ENCODE measurements at regions not wholly inside any gene's neighbourhood (a gene's known extent, or its start where the extent isn't known, plus 50 kb on each side); places are given as distances from the start of the nearest gene placed in this dataset.

DNA sequence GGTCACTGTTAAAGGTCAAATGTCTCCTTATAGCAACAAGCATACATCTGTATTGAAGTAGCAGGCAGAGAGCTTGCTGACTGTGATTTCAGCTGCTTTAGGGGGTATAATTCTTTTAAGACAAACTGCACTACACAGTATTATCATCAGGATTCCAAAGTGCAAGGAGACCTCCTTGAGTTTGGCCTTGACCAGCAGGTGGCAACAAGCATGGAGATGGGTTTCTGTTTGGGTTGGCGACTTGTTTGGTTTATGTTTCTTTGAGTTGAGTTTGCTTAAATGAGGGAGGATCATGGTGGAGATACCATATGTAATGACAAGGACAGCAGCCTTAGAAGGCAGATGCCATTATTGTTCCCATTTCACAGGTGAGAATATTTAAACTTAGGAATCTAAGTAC is 681.0 kb upstream of the ID2 start:
- BruUV-seq (replicated peaks), result no TSS peak
- ChIA-PET CTCF (ENCODE audit: low intra/inter-chr PET ratio) (no interaction called here), POLR2A (no interaction called here)
- no peak overlapping the region for H3K27ac ChIP-seq (ENCODE audit: extremely low read depth, low read depth, low read length)
- H4K20me1 ChIP-seq (replicated peaks; ENCODE audit: control insufficient read depth, insufficient read depth, low read length), result no peaks in the 10 kb centered on the region
- H2AFZ ChIP-seq (ENCODE audit: low read depth, low read length), result no peak overlapping the region
- no peak overlapping the region for H3K9ac ChIP-seq (ENCODE audit: insufficient read depth in 1 of 2, low read depth in 2 of 2, low read length in 2 of 2)
- intact Hi-C loops (cut with micrococcal nuclease), result loop anchor here (5.0 kb wide), 1 partner anchor 681 kb away; the partner anchor contains the start of gene ID2
- peaks cover 0 to 10% of the 10 kb centered on the region in 2 experiments; a peak in 1 of 5 replicates for H3K27me3 ChIP-seq (ENCODE audit: control insufficient read depth in 2 of 2, insufficient read depth in 2 of 2, low read length in 2 of 2)
- peaks cover 9 to 19% of the 10 kb centered on the region in 2 experiments; a peak in 4 of 5 replicates for H3K4me1 ChIP-seq (replicated peaks in 1 of 2; ENCODE audit: control insufficient read depth in 2 of 2, insufficient read depth in 2 of 2, low read length in 2 of 2)
- FAIRE-seq, result peak; percentile 37
- H3K79me2 ChIP-seq (ENCODE audit: control insufficient read depth, insufficient read depth, low read length), result no peaks in the 10 kb centered on the region
- H3K9me1 ChIP-seq (ENCODE audit: control insufficient read depth, insufficient read depth, low read length), result no peaks in the 10 kb centered on the region
- in situ Hi-C loops (cut with MboI), result loop anchor here (25.0 kb wide), 1 partner anchor 686 kb away; the partner anchor contains the start of gene ID2
- H3K36me3 ChIP-seq (ENCODE audit: control insufficient read depth, insufficient read depth, low read length), result no peaks in the 10 kb centered on the region
- peak in 1 of 4 experiments; percentile 36 for DNase-seq (ENCODE audit: extremely low read depth in 1 of 4, low spot score in 3 of 4)
- 12% methylated on average over 1 of the region's 1 CpG for WGBS (ENCODE audit: insufficient coverage, low coverage, missing lambda C conversion rate)
- TF ChIP-seq EHMT2 (IDR thresholded peaks at IDR 0.05) (0 out of 2 replicates have a peak, but pooled peaks have one; percentile 27), ZNF41 (CRISPR knock-in tag; conservative IDR thresholded peaks at IDR 0.05) (no peak), CTCF (IDR thresholded peaks at IDR 0.05 in 2 of 3, conservative IDR thresholded peaks at IDR 0.05 in 1 of 3; ENCODE audit: insufficient read depth in 2 of 3, low read depth in 1 of 3, low read length in 3 of 3) (peak; percentile 33 to 46 (median 43); a peak in 5 of 6 replicates), RAD21 (CRISPR knock-in tag; conservative IDR thresholded peaks at IDR 0.05 in 1 of 2, IDR thresholded peaks at IDR 0.05 in 1 of 2) (peak in 1 of 2 experiments; percentile 22; a peak in 1 of 4 replicates), GATAD2B (IDR thresholded peaks at IDR 0.05; ENCODE audit: borderline replicate concordance) (no peak)
- H3K9me3 ChIP-seq (replicated peaks; ENCODE audit: control insufficient read depth, insufficient read depth, low read depth, low read length), result no peaks in the 10 kb centered on the region
- no peak overlapping the region for H3K4me3 ChIP-seq
- ATAC-seq, result peak; percentile 44; the same call in 2 of the 3 replicates
- H3K4me2 ChIP-seq (ENCODE audit: insufficient read depth, low read length), result no peak overlapping the region

All from K562 (cell line).